ENCODE measurements at regions not wholly inside any gene's neighbourhood (a gene's known extent, or its start where the extent isn't known, plus 50 kb on each side); places are given as distances from the start of the nearest gene placed in this dataset.
"Not testable (repeated sequence)": the region's sequence is repeated elsewhere in the genome, so short reads cannot be mapped to it uniquely, and the experiment has no call there.

DNA sequence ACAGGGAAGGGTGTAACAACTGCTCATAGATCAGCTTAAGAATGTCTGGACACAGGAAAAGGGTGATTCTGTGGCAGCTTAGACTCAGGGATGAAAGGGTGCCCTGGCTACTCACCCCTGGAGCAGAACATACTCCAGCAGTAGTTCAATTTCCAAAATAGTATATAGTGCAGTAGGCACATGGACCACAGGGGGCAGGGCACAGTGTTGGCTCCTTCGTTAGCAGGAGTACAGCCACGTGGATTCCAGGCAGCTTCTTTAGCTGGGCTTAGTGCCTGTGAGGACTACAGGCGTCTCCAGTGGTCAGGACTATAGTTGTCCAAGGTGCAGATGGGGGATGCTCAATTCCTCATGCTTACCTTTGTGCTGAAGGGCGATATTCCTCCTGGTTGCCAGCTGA is 277.5 kb upstream of the DDX18 start:
- DNase-seq = no peak

DNA sequence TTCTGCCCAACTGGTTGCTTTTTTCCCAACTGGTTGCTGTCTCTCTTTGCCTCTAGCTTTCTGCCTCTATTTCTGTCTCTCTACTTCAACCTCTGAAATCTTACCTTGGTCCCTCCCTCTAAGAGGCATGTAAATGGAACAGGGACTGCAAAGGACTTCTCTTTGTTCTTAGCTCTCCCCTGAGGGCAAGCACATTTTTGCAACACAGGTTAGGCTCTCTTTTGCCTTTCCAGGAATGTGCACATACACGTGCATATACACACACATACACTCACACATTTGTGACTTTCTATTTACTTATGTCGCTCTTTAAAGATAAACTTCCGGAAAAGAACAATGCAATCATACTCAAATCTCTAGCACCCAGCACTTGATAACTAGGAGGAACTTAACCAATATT is 262.6 kb upstream of the DDX18 start:
- no peak for DNase-seq

DNA sequence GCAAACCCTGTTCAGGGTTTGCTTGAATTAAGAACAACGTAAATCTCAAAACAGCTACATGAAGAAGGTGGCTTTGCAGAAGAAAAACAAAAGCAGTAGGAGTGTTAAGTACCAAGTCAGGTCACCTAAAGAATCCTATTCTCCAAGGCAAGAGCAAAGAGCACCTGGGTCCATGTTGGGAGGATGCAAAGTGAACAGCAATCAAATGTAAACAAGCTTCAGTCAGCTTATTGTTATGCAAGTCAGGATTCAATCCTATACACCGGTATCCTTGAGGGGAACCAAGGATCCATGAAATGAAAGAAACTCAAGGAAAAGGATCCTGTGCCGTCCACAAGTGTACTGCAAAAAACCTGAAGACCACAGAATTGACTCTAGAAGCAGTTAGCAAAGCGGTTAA is 261.0 kb upstream of the DDX18 start:
- no peak for DNase-seq

DNA sequence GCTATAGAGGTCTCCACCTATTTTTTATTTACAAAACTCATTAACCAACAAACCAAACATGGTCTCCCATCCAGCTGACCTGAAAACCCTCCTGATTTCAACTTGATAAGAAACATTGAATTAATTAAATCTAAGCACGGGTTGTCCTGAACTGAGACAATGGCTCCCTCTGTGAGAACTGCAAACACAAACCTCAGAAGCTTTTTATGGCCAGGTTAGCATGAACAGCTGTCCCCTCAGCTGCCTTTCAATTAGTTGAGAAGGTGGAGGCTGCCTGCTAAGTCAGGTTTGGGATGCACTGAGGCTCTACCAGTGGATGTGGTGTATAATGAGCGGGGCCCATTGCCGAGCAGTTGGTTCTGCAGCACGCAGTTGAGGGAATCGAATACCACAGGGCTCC is 258.5 kb upstream of the DDX18 start:
- DNase-seq = no peak

DNA sequence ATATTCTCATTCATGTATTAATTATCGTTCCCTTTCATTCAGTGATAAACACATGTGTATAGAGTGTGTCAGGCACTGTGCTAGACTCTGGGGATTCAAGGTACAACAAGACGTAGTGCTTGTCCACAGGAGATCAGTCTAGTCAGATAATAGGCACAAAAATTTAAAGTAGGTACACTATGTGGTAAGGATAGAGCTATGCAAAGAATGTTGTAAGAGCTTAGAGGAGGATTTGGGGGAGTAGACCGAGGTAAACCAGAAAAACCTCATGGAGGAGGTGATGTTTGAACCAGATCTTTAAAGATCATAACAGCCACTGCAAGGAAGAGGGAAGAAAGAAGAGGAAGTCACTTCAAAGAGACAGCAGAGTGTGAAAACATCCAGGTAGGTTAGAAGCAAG is 256.9 kb upstream of the DDX18 start:
- DNase-seq = no peak

DNA sequence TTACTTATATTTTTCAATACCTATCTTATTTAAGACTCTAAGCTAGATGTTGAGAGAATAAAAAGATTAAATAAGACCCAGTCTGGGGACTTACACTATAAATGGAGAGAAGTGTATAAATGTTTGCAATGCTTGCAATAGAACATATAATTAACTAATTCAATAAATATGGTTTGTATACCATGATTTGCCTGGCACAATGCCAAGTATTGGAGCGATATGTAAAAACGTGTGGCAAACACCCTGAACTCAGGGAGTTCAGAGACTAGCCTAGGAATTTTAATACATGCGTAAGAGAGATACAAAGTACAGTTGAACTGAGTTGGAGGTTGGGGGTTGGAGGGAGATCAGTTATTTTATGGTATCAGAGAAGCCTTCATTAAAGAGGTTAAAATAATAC is 251.8 kb upstream of the DDX18 start:
- DNase-seq = no peak

DNA sequence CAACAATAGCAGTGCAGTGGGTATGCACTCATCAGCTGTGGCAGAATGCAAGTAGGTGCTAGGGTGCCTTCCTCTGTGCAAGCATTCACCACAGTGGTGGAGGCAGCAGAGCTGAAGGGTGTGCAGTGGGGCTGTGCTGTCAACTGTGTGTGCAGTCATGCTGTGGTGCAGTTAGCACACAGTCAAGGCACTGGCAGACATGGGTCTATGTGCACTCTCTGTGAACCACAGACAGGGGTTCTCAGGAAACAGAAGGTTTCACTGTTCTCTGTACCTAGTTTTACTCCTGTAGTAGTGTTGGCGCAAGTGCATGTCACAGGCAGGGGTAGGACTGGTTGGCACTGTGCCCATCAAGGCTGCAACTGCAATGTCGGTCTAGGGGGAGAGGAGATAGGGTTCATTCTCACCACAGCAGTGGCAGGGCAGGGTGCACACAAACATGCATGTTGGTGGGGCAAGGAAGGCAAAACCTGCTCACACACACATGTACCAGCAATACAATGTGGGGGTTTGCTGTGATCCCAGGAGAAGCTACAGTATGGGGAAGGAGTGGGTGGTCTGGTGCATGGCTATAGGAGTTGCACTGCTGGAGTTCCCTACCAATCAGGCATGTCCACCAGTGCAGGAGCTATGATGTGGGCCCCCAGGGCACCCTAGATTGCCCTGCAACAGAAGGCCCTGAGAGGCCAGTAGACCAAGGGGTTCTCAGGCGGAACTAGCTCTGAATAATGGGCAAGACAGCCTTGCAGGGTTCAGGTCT is 242.7 kb upstream of the DDX18 start:
- no peak for DNase-seq

DNA sequence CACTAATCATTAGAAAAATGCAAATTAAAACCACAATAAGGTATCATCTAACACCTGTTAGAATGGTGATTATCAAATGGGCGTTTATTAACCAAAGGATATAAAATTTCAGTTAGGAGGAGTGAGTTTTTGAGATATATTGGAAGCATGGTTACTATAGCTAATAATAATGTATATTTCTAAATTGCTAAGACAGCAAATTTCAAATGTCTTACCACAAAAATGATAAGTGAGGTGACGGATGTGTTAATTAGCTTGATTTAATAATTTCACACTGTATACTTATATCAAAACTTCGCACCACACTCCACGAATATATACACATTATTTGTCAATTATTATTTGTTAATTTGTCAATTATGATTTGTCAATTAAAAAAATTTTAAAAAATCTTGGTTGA is 227.2 kb upstream of the DDX18 start:
- no peak for DNase-seq

DNA sequence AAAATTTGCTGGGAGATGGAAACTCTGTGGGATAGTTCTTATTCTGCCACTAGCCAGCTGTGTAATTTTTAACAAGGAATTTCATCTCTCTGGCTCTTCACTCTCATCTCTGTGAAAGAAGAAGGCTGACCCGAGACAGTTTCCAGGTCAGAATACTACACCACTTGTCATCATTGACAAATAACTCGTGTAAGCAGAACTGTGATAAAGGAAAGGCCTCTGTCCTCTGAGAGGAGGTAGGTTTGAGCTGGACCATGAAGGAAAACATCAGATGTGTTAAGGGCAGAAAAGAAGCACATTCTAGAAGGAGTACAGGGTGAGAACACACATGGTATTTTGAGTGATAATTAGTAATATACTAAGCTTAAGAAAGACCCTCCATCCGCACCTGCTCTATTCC is 211.4 kb upstream of the DDX18 start:
- DNase-seq = no peak

DNA sequence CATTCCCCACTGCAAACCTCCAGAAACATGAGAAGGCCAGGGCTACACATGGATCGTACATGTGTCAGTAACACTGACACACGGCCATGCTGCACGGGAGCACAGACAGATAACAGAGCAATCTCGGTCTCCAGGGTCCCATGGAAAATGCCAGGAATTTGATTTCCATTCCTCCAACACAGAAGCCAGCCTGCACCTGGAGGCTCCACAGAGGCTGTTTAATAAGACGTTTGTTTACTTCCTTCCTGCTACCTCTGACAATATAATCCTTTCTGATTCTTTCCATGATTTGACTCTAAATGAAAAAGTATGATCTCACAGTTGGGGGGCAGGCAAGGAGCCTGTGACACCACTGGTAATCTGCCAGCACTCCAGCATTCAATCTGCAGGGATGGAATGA is 210.9 kb upstream of the DDX18 start:
- DNase-seq = no peak

DNA sequence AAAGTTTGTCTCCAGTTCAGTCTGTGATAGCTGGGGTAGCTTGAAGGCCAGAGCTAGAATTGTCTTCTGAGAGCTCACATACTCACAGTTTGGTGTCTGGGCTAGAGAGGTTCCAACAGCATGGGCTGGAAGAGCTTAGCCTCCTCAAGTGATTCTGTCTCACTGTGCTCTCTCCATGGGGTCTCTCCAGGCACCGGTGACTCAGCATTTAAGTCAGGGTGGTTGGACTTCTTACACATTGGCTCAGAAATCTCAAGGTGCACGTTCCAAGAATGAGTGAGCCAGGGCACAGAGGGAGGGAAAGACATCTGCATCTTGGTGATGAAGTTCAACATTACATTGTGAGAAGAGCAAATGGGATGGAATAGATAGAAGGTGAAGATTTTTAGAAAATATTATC is 207.3 kb upstream of the DDX18 start:
- no peak for DNase-seq

DNA sequence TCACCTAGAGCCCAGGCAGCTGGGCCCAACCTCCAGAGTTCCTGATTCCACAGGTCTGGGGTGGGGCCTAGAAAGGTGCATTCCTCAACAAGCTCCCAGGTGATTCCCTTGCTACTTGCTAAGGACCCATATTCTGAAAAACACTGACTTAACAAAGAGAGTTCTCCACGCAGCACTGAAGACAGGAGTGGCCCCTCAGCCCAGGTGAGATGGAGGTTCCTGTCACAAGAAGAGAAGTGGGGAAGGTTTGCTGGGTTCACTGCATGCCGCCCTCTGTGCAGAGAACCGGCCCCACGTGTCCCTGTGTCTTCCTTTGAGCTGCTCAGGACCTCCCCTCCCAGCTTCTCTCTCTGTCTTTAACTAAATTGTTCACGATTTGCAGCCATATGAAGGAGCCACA is 201.4 kb upstream of the DDX18 start:
- no peak for DNase-seq

DNA sequence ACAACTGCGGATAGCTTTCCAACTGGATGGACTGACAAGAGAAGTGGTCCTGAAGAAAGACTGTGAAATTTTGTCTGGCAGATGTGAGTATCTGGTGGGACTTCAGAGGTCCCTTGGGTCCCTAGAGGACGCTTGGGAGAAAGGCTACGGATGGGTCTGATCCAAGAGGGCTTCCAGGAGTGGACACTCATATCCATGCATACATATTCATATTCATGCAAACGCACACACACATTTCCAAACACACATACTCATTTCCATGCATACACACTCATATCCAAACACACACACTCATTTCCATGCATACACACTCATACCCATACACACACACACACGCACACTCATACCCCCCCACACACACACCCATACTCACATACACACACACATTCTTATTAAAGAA is 200.2 kb upstream of the DDX18 start:
- no peak for DNase-seq

DNA sequence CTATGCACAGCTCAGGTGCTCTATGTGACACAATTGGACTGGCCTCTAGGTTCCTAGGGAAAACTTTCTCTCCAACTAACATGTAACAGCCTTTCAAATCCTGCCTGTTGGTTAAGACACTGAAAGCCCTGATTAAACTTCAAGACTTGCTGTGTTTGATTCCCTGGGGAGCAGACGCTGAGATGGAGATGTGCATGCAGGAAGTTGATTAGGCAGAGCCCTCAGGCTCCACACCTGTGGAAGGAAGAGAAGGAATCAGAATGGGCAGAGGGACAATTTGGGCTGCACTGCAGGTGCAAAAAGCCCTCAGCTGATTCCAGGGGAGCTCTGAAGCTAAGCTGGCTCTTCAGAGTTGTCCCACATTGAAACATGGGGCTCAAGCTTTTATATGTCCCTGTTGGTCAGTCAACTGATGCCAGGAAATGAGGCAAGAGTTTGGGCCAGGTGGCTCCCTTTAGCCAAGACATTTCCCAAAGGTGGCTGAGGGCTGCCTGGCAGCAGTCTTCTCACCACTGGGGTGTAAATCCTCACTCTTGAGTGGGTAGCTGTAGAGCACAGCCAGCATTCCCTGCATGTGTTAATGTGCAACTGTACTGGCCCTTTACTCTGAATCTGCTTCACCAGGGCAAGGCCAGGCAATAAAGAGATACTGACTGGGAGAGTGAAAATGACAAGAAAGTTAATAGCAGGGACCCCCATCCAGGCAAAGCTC is 199.5 kb upstream of the DDX18 start:
- DNase-seq = no peak

DNA sequence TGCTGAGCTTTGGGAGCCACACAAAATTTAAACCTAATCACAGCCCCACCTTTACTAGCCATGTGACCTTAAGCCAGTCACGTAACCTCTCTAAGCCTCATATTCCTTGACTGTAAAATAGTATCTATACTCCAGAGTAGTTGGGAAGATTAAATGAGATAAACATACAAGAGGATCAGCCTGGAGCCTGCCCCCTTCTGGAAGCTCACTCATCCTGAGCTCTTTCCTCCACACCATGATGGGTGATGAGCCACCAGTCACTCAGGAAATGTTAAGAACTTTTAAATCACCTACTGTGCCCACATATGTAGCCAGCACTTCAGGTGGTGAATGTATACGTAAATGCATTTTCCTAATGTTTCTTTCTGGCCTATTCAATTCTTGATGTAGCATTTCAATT is 195.9 kb upstream of the DDX18 start:
- DNase-seq = no peak

DNA sequence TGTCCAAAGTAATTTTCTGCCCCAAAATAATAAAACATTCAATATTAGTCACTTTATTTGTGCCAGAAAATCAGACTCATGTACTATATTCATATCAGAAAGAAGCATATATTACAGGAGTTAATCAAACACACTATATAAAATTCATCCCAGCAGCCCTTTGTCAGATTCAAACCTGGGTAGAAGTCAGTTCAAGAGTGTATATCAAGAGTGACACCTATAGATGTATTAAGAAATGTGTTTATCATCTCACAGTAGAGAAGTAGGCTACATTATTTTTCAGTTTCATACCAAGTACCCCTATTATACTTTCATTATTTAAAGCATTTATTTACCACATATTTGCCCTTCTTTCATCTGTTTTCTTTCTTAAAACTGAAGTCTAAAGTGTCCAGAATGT is 193.2 kb upstream of the DDX18 start:
- no peak for DNase-seq

DNA sequence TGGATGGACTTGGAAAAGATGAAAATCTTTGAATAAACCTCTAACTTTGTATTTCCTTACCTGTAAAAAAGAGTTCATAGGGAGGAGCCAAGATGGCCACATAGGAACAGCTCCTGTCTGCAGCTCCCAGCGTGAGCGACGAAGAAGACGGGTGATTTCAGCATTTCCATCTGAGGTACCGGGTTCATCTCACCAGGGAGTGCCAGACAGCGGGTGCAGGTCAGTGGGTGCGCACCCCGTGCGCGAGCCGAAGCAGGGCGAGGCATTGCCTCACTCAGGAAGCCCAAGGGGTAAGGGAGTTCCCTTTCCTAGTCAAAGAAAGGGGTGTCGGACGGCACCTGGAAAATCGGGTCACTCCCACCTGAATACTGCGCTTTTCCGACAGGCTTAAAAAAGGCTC is 191.3 kb upstream of the DDX18 start:
- DNase-seq = not testable (repeated sequence)

DNA sequence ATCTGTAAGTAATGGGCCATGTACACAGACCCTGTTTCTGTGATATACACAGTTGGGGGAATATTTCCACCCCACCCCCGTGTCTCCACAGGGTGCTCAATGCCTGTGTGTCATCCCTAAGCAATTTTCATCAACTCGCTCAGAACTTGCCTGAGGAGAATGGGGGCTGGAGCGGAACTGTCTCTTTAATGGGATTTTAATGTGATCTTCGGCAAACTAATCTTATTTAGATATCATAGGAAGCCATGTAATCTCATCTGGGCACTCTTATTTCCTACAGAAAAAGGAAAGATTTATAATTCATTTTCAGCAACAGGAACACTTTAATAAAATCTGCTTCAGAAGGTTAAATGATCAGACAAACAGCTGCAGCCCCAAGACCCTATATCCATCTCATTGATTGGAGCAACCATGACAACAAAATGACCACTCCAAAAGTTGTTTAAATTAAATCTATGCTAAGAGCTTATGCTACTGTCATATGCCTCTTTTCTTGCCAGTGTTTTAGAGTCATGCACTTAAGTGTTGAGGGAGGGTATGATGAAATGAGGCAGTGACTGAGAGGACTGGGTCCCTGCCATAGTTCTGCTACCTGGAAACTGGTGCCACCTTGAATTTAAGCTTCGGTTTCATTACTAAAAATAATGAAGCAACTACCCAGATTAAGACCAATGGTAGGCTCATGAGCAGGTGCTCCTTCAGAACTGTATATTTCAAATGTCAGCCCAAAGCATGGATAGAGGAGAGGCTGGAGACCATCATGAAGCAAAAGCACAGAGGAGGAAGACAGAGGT is 183.1 kb upstream of the DDX18 start:
- no peak for DNase-seq

DNA sequence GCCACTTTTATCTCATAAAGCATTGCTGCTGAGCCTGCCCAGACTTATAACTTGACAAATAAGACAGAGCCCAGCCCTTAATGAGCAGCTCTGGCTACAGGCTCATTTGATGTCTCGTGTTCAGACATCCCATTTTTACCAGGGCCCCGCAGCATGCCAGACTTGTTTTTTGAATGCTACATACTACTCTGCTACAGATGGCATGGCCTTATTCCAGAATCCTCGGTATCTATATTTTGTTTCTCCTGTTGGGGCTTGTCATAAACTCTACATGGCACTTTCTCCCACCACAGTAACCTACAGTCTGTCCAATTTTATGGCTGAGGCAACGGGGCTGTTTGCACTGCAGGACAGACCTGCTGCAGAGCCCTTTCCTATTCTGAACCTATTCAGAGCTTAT is 179.0 kb upstream of the DDX18 start:
- DNase-seq = no peak

DNA sequence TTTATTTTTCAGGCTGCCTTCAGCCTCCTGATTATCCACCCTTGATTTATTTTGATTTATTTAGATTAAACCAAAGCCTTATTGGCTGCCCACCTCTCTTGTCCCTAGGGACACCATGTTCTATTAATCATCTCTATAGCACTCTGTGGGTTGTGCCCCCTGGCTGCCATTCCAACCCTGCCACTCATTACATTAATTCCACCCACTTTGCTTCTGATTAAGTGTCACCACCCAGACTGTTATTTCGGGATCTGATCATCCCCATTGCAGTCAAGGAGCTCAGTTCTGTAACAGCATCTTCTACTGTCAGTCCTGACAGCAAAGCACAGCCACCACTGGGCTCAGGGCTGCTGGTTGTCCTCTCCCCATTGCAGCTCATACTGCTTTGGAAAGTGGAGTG is 175.1 kb upstream of the DDX18 start:
- DNase-seq = no peak

DNA sequence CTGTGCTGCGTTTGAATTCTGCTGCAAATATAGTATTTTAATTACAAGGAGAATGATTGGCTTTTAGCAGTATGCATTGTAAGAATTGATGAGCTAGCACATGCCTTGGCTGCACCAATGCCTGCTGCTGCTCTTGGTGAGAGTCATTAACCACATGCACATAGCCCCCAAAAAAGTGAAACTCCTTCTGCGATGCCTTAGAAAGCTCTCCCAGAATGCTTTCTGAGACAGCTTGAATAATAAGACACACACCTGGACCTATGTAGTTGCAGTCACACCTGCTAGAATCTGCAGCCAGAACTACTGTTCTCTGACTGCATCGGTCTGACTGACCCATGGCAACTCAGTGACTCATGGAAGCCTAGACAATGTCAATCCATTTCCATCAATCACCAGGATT is 170.1 kb upstream of the DDX18 start:
- DNase-seq = no peak

DNA sequence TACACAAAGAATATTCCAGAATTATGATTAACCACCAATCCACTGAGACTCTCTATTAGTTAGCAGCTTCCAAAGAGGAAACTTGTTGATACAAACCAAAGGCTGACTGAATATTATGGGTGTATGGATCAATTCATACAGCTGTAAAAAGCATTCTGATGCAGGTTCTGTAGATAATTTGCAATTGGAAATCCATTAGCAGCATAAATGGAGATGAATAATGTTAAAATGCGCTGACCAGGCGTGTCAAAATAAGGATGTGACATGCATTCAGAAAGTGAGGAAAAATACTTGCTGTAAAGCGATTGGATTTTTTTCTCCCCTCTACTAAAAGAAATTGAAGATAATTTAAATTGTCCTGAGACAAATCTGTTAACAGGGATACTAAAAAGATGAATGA is 169.0 kb upstream of the DDX18 start:
- no peak for DNase-seq

DNA sequence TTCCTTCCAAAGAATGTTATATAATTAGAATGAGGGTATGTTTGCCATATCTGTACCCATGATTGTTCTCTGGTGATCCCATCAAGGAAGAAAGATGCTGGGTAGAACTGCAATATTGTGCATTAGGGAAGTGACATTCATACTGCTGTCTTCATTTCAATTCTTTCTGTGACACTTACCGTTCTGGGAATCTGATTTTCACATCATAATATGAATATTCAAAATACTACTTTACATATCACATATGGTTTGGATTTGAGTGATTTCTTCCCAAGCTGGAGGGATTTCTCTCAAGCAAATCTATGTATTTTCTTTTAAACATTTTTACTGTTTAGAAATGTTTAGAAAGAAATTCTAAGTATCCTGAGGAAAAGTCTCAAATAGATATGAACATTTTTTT is 168.4 kb upstream of the DDX18 start:
- DNase-seq = no peak

DNA sequence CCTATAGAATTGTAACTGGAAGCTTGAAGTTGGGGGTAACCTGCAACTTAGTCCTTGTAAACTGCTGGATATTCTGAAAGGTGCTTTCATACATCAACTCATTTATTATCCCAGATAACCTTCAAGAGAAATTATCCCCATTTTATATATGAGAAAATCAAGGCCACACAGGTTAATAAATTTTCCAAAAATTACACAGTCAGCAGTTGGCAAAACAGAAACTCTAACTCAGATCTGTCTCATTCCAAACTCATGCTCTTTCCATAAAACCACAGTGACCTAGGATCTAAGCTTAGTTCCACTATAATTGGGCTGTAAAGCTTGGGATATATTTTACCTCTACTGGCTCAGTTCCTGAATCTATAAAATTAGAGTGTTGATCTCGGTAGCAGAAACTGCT is 167.6 kb upstream of the DDX18 start:
- no peak for DNase-seq

Measured in occipital lobe (tissue), 1 donor.